AML-193 (cell line): ENCODE measurements at regions not wholly inside any gene's neighbourhood (a gene's known extent, or its start where the extent isn't known, plus 50 kb on each side); places are given as distances from the start of the nearest gene placed in this dataset.
"Not testable (repeated sequence)": the region's sequence is repeated elsewhere in the genome, so short reads cannot be mapped to it uniquely, and the experiment has no call there.

Experiments used
- DNase-seq, 2 experiments: peaks; one replicate each; lab custom pipeline; 2025; lab: John Stamatoyannopoulos, UW

DNA sequence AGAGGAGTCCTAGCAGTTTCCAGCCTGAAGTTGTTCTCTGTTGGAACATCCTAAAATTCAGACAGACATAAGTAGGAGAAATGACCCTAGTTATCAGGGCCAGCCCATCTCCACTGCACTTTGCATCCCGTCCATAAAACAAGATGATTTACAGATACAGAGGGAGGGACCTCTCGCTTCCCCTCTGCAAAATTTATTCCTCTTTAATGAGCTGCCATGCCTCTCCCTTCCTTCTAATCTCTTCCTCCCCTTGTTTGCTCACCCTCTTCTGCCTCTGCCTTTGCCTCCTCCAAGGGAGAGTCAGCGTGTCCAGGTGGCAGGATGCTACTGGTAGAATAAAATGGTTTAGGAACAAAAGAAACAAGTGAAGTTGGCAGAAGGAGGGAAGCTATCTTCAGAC is 351.3 kb downstream of the SOX9 start:
- DNase-seq: no peak

DNA sequence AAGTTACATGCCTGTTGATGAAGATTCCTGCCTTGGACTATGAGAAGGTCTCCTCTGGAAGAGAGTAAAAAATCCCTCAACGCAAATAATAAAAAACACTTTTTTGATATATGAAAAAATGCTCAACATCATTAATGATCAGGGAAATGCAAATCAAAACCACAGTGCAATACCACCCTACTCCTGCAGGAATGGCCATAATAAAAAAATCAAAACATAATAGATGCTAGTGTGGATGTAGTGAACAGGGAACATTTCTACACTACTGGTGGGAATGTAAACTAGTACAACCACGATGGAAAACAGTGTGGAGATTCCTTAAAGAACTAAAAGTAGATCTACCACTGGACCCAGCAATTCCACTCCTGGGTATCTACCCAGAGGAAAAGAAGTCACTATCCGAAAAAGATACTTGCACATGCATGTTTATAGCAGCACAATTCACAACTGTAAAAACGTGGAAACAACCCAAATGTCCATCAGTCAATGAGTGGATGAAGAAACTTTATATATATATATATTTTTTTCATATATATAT is 352.1 kb downstream of the SOX9 start:
- not testable (repeated sequence) for DNase-seq

DNA sequence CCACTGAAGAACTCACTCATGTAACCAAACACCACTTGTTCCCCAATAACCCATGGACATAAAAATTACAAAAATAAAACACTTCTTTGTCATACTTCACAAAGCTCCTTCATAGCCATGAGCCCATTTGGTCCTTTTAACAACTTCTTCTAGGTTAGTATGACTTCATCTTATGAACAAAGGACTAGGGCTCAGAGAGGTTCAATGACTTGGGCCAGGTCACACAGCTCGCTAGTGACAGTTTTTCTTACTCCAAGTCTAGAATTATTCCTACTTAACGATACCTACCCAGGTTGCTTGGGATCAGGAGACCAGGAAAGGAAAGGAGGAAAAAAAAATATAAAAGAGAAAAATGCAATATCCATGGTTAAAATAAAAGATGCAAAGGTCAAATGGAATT is 353.4 kb downstream of the SOX9 start:
- no peak for DNase-seq

DNA sequence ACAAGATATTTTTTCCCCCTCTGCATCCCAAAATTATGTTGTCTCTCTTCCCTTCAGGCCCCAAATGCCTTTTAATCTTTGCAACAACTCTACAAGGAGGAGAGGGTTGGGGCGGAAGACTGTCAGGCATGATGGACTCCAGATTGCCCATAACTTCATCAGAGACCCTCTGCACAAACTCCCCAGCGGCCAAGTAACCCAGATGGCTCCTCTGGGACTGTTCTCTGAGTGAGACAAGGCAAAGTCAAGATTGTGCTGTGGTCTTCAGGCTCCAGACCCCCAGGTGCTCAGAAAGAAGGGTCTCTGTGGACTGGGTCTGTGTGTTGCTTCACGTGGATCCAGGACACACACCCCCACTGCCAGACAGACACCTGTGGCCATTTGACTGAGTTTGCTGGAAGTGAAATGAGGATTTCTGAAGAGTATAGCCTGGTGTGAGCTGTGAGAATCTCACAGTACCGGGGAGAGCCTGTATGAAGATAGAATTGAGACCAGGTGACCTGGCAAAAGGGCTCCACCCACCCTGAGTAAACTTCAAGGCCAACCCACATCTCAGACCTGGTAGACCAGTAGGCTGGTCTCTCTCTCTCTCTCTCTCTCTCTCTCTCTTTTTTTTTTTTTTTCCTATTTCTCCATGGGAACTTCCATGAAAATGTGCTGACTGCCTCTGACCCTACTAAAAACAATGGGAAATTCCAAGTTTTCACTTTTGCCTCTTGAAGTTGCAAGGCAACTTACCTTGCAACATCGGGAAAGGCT is 354.1 kb downstream of the SOX9 start:
- no peak for DNase-seq

DNA sequence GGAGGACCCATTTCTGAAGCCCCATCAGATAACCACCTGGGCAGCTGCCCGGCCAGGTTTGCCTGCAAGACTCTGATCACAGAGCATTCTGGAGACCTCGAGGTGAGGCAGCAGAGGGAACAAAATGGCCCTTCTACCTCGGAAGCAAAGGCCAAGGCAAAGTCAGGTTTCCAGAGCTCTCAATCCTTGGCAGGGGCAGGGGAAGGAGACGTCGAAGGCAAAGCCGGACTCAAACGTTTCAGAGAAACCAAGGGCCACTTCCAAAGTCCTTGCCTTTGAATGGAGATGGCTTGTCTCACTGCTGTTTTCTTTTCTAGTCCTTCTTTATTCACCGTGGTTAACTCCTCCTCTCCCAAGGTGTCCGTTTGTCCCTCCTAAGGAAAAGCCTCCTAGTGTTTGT is 355.3 kb downstream of the SOX9 start:
- DNase-seq: no peak

DNA sequence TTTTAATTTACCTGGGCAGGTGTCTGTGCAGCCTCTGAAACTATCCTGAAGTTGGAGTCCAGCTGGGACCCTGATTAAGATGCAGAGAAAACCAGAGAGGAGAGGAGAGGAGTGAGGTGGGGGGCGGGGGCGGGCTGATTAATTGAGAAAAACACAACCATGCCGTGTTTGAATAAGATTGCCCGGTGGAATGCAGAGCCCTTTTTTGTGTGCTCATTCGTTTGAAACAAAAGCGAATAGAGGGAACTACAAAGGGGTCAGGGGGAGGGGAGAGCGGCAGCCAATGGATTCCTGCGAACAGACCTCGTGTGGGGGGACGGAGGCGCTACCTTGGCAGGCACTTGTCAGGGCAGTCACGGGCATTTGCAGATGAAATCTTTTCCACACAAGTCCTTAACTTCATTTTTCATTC is 355.8 kb downstream of the SOX9 start:
- no peak for DNase-seq

DNA sequence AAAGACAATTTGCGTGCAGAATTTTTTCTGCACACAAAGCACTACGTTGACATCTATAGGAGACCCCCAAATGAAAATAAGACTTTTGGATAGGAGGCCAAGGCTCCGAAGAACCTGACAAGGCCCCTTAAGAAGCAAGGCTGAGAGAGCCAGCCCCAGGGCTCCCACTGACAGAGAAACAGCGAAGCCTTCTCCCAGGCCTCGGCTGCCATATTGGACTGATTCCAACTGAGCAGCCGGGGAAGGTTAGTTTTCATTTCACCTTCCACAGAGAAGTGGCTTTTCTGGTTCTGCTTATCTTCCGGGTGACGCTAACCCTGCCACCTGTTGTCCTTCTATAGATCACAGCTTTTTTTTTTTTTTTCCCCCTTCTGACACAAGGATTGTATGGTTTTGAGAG is 356.7 kb downstream of the SOX9 start:
- DNase-seq: no peak

DNA sequence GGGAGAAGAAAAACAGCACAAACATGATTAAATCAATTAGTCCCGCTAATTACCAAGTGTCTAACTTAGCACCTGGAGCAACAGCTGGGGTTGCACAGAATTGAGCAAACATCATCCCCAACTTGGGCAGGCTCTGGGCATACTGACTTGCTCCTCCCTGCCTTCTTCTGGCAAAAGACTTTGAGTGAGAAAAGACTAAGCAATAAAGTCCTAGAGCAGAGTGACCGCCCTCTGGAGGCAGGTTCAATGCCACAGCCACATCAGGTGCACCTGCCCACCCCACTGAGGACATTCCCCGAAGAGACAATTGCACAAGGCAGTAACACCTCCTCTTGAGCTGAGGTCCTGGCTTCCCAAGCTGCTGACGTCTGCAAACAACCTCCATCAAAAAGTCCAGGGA is 358.3 kb downstream of the SOX9 start:
- DNase-seq: no peak

DNA sequence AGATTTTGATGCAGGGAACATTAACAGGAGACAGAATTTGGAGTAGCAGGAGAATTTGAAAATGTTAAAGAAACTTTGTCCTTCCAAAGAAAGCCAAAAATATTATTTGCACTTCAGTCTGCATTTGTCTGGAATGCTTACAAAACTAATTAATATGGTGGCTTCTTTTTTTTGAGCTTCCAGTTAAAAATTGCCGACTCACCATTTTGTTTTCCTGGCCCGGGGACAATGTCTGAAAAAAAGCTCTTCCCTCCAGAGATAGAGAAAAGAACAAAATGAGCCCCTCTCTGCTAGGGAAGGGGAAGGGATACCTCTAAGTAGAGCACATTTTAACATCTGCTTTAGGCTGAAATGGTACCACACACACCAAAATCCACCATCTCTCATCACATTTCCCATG is 360.8 kb downstream of the SOX9 start:
- no peak for DNase-seq

DNA sequence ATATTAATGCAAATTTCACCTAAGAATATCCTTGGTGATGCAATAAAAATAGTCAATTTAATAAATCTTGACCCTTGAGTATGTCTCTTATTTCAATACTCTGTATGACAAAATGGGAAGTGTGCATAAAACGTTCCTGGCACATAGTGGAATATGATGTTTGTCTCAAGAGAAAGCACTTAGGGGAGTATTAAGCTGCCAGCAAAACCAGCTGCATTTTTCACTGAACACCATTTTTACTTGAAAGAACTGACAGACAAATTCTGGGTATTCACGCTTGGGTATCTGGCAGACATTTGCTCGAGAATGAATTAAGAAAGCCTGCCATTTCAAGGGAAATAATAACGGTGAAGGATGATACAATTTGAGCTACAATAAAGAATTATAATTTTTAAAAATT is 364.8 kb downstream of the SOX9 start:
- DNase-seq: no peak

DNA sequence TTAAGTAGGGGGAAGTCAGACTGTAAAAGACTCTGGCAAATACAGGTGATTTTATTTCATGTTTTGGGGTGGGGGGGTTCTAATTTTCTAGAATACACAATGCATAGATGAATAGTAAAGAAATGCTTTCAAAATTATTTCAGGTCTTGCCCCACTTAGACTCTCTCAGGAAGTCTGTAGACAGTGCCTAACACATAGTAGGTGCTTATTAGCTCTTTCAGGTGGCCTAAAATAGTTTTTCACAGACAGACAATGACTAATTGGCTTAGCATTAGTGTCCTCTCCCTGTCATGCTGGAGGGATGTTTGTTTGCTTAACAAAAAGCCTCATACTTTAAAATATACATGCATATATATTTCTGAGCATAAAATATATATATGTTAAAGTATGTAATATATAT is 366.0 kb downstream of the SOX9 start:
- DNase-seq: no peak

DNA sequence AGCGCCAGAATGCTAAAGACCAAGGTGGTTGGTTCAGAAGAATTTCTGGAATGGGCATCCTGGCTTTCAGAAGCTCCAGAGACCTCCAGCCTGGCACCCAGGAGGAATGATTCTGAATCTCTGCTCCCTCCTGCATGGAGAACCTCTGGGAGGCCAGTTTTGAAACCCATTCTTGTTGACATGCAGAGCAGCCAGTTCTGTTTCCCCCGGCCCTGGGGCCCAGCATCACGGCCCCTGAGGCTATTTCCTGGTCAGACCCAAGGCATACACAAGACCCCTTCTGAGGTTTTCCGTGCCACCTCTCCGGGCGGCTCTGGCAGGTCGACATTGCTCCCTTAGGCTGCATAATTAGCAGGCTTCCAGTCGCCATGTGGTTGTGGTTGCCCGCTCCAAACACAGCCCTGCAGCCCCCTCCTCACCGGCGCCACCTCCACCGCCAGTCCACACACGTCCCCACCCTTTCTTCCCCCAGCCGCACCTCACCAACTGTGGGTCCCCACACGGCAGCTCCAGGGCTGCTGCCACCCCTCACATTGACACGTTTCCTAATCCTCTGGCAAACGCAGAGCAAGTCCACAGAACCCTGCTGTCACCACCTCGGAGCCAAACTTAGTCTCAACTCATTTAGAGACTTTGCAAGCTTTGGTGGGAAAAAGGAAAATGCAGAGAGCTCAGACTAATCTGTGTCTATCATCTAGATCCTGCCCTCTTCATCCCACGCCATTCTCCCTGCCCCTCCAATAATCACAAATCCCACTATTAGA is 367.1 kb downstream of the SOX9 start:
- DNase-seq: no peak

DNA sequence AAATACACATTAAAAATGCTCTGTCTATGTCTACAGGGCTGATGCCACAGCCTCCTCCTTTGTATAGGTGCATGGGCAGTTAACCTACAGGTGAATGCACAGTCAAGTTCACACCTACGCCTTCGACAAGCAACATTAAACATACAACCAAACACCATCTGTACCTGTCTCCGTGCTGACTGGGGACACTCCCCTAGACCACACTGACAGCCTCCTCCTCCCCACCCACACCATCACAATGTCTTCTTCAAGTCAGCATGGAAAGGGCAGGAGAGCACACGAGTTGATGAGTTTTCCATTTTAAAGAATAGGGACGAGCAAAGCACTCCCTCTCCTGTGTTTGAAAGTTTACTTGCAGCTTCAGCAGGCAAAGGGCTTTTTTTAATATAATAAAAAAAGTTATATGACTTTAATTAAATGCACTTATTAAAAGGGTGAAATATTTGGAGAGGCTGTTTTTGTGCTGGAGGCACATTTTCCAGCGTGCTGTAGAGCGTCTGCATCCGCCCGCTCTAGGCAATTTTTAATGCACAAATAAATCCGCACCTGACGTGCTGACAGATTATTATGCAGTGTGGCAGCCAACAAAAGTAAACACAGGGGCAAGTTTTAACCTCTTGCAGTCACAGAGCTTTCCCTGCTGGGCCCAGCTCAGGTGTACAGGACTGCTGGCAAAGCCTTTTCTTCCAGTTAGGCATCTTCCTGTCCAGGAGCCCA is 367.9 kb downstream of the SOX9 start:
- no peak for DNase-seq

DNA sequence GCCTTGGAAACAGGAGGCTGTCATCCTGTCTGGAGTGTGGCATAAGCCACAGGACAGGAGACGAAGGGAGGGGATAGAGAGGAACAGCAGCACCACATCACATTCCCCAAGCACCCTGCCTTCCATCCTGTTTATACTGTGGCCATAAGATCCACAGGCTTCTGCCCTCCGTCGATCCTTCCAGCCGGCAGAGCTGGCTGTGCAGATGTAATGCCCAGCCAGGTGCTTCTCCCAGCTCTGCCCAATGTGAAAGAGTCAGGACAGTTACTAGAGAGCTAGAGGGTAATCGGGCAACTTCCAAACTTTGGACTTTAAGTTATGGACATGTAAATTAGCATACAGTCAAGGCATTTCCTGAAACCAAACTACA is 368.4 kb downstream of the SOX9 start:
- DNase-seq: no peak

DNA sequence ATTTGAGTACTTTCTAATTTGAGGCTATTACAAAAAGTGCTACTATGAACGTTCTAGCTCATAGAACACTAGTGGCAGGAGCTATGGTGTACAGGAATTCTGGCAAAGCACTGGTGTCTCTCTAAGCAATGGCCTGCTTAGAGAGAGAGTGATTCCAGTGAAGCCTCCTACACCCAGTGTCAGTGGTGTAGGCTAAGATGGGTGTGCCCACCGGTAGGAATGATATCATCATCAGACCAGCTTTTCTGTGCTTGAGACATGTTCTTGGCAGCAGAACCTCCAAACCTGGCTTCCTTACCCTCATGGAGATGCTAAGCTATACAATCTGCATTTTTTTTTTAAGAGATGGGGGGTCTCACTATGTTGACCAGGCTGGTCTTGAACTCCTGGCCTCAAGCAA is 370.3 kb downstream of the SOX9 start:
- no peak for DNase-seq

DNA sequence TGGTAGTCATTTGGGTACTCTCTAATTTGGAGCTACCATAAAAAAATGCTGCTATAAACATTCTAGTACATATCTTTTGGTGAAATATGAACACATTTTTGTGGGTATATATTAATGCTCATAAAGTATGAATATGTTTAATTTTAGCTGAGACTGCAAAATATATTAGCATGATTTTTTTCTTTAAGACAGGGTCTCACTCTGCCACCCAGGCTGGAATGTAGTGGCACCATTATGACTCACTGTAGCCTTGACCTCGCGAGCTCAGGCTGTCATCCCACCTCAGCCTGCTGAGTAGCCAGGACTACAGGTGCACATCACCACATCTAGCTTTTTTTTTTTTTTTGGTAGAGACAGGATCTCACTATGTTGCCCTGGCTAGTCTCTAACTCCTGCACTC is 371.7 kb downstream of the SOX9 start:
- no peak for DNase-seq

DNA sequence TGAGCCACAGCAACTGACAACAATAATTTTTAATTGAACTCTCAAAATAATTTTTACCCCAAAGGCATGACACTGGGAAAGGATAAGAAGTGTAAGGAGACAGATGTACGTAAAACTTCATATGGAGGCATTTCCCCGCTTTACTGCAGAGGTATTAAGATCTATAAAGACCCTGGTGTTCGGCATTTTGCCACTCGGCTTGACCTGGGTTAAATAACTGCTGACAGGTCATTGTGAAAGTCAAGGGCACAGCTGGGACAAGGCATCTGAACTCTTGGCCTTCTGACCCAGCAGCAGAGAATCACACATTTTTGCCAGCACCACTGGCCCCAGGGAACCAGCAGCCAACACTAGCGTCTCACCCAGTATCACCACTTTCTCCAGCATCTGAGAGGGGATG is 372.1 kb downstream of the SOX9 start:
- no peak for DNase-seq

DNA sequence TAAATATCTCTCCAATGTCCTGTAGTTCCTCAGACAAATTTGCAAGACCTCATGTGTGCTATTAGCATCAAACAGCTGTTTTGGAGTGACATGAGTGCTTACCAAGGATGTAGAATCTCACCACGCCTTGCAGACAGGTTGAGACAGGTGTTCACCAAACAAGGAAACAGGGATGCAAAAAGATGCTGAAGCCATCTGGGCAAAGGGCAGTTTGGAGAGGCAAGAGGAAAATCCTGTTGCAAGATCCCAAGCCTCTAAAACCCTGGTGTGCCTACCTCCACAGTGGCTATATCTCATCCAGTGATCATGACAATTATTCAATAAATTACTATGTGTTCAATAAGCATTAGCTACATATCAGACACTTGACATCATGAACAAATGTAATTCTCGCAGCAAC is 373.7 kb downstream of the SOX9 start:
- DNase-seq: no peak

DNA sequence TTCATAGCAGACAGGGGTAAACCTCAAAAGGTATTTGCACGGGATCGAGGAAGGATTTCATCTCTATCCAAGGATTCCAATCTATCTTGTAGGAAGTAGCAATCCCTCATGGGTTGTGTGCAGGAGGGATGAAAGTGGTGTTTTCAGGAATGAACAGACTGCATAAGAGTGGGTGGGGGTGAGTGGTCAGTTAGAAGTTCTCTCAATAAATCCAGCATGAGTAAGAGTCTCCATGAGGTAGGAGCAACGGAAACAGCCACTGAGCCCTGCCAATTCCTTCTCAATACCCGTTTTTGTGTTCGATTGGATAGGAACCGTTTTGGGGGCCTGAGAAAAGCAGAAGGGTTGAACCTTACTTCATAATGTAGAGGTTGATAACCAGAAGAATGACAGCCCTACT is 375.6 kb downstream of the SOX9 start:
- no peak for DNase-seq

DNA sequence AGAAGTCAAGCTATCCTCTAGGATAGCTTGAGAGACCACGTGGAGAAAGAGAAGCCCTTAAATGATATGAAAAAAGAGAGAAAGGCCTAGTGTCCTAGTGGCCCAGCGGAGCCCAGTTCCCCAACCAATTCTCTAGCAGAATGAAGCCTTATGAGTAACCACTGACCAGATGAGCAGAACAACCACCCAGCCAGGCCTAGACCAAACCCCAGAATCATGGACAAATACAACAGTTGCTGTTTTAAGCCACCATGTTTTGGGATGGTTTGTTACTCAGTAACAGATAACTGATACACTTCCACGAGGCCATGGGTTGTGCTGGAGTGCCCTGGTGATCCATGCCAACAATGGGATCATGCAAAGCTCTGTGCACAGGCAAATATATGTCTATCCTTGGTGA is 377.1 kb downstream of the SOX9 start:
- no peak for DNase-seq

DNA sequence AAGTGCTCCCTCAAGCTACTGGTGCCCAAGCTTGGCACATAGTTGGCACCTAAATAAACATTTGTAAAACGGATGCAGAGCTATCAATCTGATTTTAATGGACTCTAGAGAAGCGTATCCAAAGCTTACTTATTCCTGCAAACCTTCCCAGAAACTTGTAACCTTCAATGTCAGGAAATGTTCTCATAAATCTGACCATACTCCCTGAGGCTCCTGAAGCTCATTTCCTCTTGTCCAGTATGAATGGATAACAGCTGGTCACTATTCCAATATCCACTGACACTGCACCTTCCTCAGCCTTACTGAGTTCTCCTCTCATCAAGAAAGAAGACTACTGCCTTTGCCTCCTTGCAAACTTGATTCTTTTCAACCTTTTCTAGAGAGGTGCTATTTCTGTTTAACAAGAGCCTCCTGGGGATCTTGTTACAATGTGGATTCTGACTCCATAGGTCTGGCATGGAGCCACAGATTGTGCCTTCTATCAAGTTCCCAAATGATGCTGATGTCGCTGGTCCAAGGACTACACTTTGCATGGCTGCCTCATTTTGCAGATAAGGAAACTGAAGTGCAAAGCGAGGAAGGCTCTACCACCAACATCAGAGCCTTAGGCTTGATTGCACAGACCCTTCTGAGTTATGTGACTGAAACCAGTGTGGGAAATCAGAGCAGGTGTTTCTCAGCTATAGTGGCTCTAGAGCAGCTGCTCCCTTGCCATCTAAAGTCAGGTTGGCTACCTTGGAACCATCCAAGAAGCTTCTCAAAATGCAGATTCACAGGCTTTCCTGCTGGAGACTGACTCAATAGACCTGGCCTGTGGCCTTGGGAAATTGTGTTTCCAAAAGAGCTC is 377.8 kb downstream of the SOX9 start:
- no peak for DNase-seq
